B cell (primary cell): ENCODE measurements at regions not wholly inside any gene's neighbourhood (a gene's known extent, or its start where the extent isn't known, plus 50 kb on each side); places are given as distances from the start of the nearest gene placed in this dataset.

Source experiments
- ATAC-seq: fragments of 200-7000 bp; cut with Tn5 transposase; one replicate; pipeline ENCODE4 v1.10.0; 2021; ENCODE audit warnings: low read depth, mild to moderate bottlenecking, moderate number of reproducible peaks, moderate library complexity
- CTCF ChIA-PET: fragments of 350-600 bp; sonication (Branson Sonifier 250); formaldehyde crosslinking; loops from one replicate; lab custom pipeline; 2021; ENCODE audit warnings: antibody characterized with exemption, inconsistent platforms; lab: Charles Lee
- POLR2A ChIA-PET: fragments of 350-600 bp; sonication (Branson Sonifier 250); formaldehyde crosslinking; loops from one replicate; lab custom pipeline; 2021; ENCODE audit warnings: antibody characterized with exemption; lab: Charles Lee
- DNase-seq: peaks from one replicate; pipeline ENCODE4 v3.0.0; 2013
- H2AFZ ChIP-seq: 2 replicates; pipeline ENCODE4 v1.6.1; 2012; ENCODE audit warnings: mild to moderate bottlenecking, low read depth, low read length; ENCODE audit not compliant: insufficient read depth, poor library complexity, severe bottlenecking
- H3K27ac ChIP-seq, 2 donors: 1 replicate in 1 of 2; 2 replicates in 1 of 2; pipeline ENCODE4 v1.5.1; 2012 to 2013; ENCODE audit warnings: low read length in 2 of 2, mild to moderate bottlenecking in 2 of 2, moderate library complexity in 1 of 2
- H3K27me3 ChIP-seq, 4 experiments: fragments of 200-600 bp in 1 of 4; sonication (generic) in 1 of 4; replicated peaks in 1 of 4; 1 replicate in 2 of 4; 2 replicates in 2 of 4; pipeline versions ENCODE4 v1.6.1 to v1.7.0; 2013 to 2016; ENCODE audit warnings: low read length in 3 of 4, mild to moderate bottlenecking in 2 of 4, mixed read lengths in 1 of 4, moderate library complexity in 1 of 4; ENCODE audit not compliant: insufficient read depth in 4 of 4, control insufficient read depth in 3 of 4; ENCODE audit errors: control extremely low read depth in 1 of 4
- H3K36me3 ChIP-seq, 2 experiments: replicated peaks in 1 of 2; 1 replicate in 1 of 2; 2 replicates in 1 of 2; pipeline versions ENCODE4 v1.6.1 to v1.7.1; 2013; ENCODE audit warnings: low read length in 1 of 2; ENCODE audit not compliant: insufficient read depth in 2 of 2, control insufficient read depth in 1 of 2; ENCODE audit errors: control extremely low read depth in 1 of 2, extremely low read depth in 1 of 2
- H3K4me1 ChIP-seq, 2 donors: fragments of 200-600 bp in 1 of 2; sonication (generic) in 1 of 2; 1 replicate in 1 of 2; 2 replicates in 1 of 2; pipeline versions ENCODE4 v1.5.1 to v1.6.1; 2013 to 2017; ENCODE audit warnings: low read length in 2 of 2; ENCODE audit not compliant: control insufficient read depth in 2 of 2, insufficient read depth in 2 of 2
- H3K4me2 ChIP-seq: replicated peaks from 2 replicates; pipeline ENCODE3; 2012; ENCODE audit warnings: mild to moderate bottlenecking, low read depth, low read length; ENCODE audit not compliant: poor library complexity, severe bottlenecking
- H3K4me3 ChIP-seq, 5 experiments: fragments of 200-600 bp in 1 of 5; sonication (generic) in 1 of 5; 1 replicate in 3 of 5; 2 replicates in 2 of 5; pipeline versions ENCODE4 v1.5.1 to v1.7.0; 2011 to 2016; ENCODE audit warnings: low read length in 4 of 5, mild to moderate bottlenecking in 4 of 5, low read depth in 2 of 5, control low read depth in 1 of 5, moderate library complexity in 1 of 5; ENCODE audit not compliant: insufficient read depth in 1 of 5; ENCODE audit errors: control extremely low read depth in 1 of 5, extremely low read depth in 1 of 5
- H3K79me2 ChIP-seq: fragments of 200-600 bp; sonication (generic); one replicate; pipeline ENCODE4 v1.6.0; 2016; ENCODE audit warnings: low read length; ENCODE audit not compliant: control insufficient read depth, insufficient read depth
- H3K9ac ChIP-seq: fragments of 200-600 bp; sonication (generic); 2 replicates; pipeline ENCODE4 v1.6.1; 2017; ENCODE audit warnings: mild to moderate bottlenecking, low read length, moderate library complexity
- H3K9me3 ChIP-seq, 3 donors: one replicate each; pipeline versions ENCODE4 v1.6.1 to v1.7.1; 2013; ENCODE audit warnings: low read length in 2 of 3; ENCODE audit not compliant: control insufficient read depth in 2 of 3, insufficient read depth in 1 of 3; ENCODE audit errors: control extremely low read depth in 1 of 3
- H4K20me1 ChIP-seq: 2 replicates; pipeline ENCODE4 v1.6.0; 2012; ENCODE audit warnings: mild to moderate bottlenecking, low read length; ENCODE audit not compliant: insufficient read depth, control insufficient read depth, poor library complexity, severe bottlenecking
- H3K27ac Mint-ChIP-seq: one replicate; pipeline ENCODE4 v1.8.0; 2021; ENCODE audit warnings: mixed read lengths
- H3K27me3 Mint-ChIP-seq: one replicate; pipeline ENCODE4 v1.8.0; 2021; ENCODE audit warnings: mixed read lengths
- H3K4me1 Mint-ChIP-seq: one replicate; pipeline ENCODE4 v1.8.0; 2021; ENCODE audit warnings: mixed read lengths
- H3K4me3 Mint-ChIP-seq: one replicate; pipeline ENCODE4 v1.8.0; 2021; ENCODE audit warnings: mixed read lengths
- H3K9me3 Mint-ChIP-seq: one replicate; pipeline ENCODE4 v1.8.0; 2022; ENCODE audit warnings: mixed read lengths; ENCODE audit not compliant: insufficient read depth
- CTCF ChIP-seq: fragments of 200-600 bp; IDR thresholded peaks from one replicate; pipeline ENCODE4 v1.8.0; 2022; ENCODE audit warnings: antibody characterized with exemption, mild to moderate bottlenecking
- EZH2 ChIP-seq: IDR thresholded peaks from 2 replicates; pipeline ENCODE4 v1.6.1; 2012; ENCODE audit warnings: borderline replicate concordance, low read depth, mild to moderate bottlenecking, moderate library complexity, low read length; ENCODE audit not compliant: insufficient read depth, poor library complexity, severe bottlenecking
- WGBS: methylation state at CpG from one replicate; pipeline ENCODE4 v1.1.5; 2013; ENCODE audit warnings: missing lambda C conversion rate; ENCODE audit not compliant: insufficient coverage; 5-methylcytosine and 5-hydroxymethylcytosine counted together
- intact Hi-C: fragments of 100-400 bp; cut with micrococcal nuclease; formaldehyde crosslinking; loops from one replicate; pipeline ENCODE4 v1.10.0; 2022

GRCh38 chr4:189494407-189494806, 446.3 kb upstream of the FRG1 start:
- no peak overlapping the region for H3K9ac ChIP-seq
- Mint-ChIP-seq H3K9me3 (peaks cover 3% of the 10 kb centered on the region), H3K27me3 (no peaks in the 10 kb centered on the region), H3K4me3 (no peak overlapping the region), H3K27ac (no peak overlapping the region), H3K4me1 (no peaks in the 10 kb centered on the region)
- no peaks in the 10 kb centered on the region for H3K4me1 ChIP-seq
- ATAC-seq (no peak), DNase-seq (no peak)
- ChIA-PET CTCF (no interaction called here), POLR2A (no interaction called here)
- H3K9me3 ChIP-seq, result peaks cover 0 to 31% (median under 1%) of the 10 kb centered on the region in 3 donors
- H2AFZ ChIP-seq, result no peak overlapping the region
- no peak overlapping the region for H3K27ac ChIP-seq
- H3K4me2 ChIP-seq, result no peak overlapping the region
- H3K79me2 ChIP-seq, result no peaks in the 10 kb centered on the region
- no peaks in the 10 kb centered on the region for H3K36me3 ChIP-seq
- no peaks in the 10 kb centered on the region for H3K27me3 ChIP-seq
- no peak overlapping the region for H3K4me3 ChIP-seq
- no peaks in the 10 kb centered on the region for H4K20me1 ChIP-seq
- intact Hi-C loops, result no loop called here
- TF ChIP-seq CTCF (no peak), EZH2 (no peak)
- WGBS, result no CpG with 5 or more reads among the region's 2 CpGs

- peaks cover 0 to 28% (median 0%) of the 10 kb centered on the region in 3 donors for H3K9me3 ChIP-seq
- no peaks in the 10 kb centered on the region for H3K27me3 ChIP-seq
- H3K4me3 Mint-ChIP-seq, result no peak overlapping the region
- no peak overlapping the region for H3K4me3 ChIP-seq
- no peak overlapping the region for H3K27ac Mint-ChIP-seq
- intact Hi-C loops, result no loop called here
- POLR2A ChIA-PET, result no interaction called here
- no peaks in the 10 kb centered on the region for H3K79me2 ChIP-seq
- no peaks in the 10 kb centered on the region for H3K27me3 Mint-ChIP-seq
- no peaks in the 10 kb centered on the region for H3K4me1 ChIP-seq
- H3K27ac ChIP-seq, result no peak overlapping the region
- no peaks in the 10 kb centered on the region for H3K9me3 Mint-ChIP-seq
- DNase-seq, result no peak
- no peak overlapping the region for H3K4me2 ChIP-seq
- H3K36me3 ChIP-seq, result no peaks in the 10 kb centered on the region
- no peak overlapping the region for H3K9ac ChIP-seq
- no peak for ATAC-seq
- CTCF ChIA-PET, result no interaction called here
- H4K20me1 ChIP-seq, result no peaks in the 10 kb centered on the region
- no peak overlapping the region for H2AFZ ChIP-seq
- no peaks in the 10 kb centered on the region for H3K4me1 Mint-ChIP-seq
- TF ChIP-seq EZH2 (no peak), CTCF (no peak)
- WGBS, result 27% methylated on average over 6 of the region's 6 CpGs
Observed at GRCh38 chr4:189497516-189497915, 443.2 kb upstream of the FRG1 start.
